NCI-H1092 treated with DMSO at 0.1 percent for 48 hours (cell line): ENCODE measurements at regions not wholly inside any gene's neighbourhood (a gene's known extent, or its start where the extent isn't known, plus 50 kb on each side); places are given as distances from the start of the nearest gene placed in this dataset.
A peak's percentile ranks its signal among the peaks of the same experiment; 100 is the strongest.

Source experiments
- DNase-seq: peaks from one replicate; lab custom pipeline; 2025; lab: John Stamatoyannopoulos, UW

- DNase-seq, result peak; percentile 75
Measured at GRCh38 chrX:68894513-68895340, 65.9 kb downstream of the EFNB1 start.

- no peak for DNase-seq
Measured at GRCh38 chrX:68894142-68894512, 65.3 kb downstream of the EFNB1 start.

GRCh38 chrX:68892651-68893050 lies 63.8 kb downstream of the EFNB1 start:
- DNase-seq, result no peak

GRCh38 chrX:68892134-68892533 lies 63.3 kb downstream of the EFNB1 start:
- no peak for DNase-seq
